ENCODE measurements at regions not wholly inside any gene's neighbourhood (a gene's known extent, or its start where the extent isn't known, plus 50 kb on each side); places are given as distances from the start of the nearest gene placed in this dataset.

DNA sequence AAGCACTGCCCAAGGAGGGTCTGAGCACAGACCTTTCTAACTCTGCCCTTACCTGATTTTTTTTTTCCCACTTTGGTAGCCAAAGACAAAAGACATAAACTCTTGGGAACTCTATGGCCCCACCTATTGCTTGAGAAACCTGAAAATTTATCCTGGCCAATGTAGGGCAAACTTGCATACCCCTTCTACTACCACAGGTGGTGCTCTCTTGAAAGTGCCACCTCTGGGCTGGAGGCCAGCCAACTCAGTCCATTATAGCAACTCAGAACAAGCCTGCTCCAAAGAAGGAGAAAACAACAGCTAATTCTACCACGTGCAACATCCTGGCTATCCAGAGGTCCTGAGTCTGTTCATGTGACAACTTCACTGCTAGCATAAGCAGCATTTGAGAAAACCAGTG is 55.7 kb upstream of the ABCD2 start:
- no peak for TF ChIP-seq CTCF (IDR thresholded peaks at IDR 0.05)
- no peak for TF ChIP-seq POLR2A (IDR thresholded peaks at IDR 0.05)

Data from Peyer's patch (tissue), 4 donors.